Stimulated activated CD4-positive, alpha-beta T cell treated with anti-CD3 and anti-CD28 coated beads, Interleukin-1b, Interleukin-23, amount 100 ng/mL, for 4 hours (primary cell): ENCODE measurements at regions not wholly inside any gene's neighbourhood (a gene's known extent, or its start where the extent isn't known, plus 50 kb on each side); places are given as distances from the start of the nearest gene placed in this dataset.

Experiments
- DNase-seq, 2 donors: peaks; one replicate each; pipeline ENCODE4 v3.0.0-alpha.2; 2020; ENCODE audit warnings: low read depth in 2 of 2

DNA sequence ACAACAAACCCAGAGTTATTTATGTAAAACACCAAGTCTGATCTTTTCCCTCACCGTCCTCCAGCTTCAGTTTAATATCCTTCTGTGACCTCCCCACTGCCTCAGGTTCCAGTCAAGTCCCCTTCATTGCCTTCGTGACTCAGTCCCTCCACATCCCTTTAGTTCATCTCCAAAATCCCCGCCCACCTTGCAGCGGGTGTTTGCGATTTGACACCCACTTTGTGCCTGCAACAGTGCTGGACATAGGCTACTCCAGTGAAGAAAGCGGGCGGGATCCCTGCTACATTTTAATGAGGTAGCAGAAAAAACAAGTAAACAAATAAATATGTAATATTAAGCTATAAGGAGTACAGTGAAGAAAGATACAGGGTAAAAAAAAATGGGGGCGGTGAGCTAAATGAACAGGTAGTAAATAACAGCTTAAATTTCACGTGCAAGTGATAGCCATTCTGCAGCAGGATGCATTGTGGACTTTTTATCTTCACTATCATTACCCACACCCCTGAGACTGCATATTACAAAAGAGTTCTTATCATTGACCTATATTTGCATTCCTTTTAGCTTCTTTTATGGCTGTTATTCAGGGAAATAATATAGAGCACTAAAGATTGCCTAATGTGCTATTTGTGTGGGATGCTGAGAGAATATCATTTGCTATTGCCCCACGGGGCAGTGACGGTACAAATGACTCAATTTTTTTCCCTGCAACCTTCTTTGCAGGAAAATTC, 222.8 kb upstream of the NUDT4 start:
- no peak for DNase-seq

DNA sequence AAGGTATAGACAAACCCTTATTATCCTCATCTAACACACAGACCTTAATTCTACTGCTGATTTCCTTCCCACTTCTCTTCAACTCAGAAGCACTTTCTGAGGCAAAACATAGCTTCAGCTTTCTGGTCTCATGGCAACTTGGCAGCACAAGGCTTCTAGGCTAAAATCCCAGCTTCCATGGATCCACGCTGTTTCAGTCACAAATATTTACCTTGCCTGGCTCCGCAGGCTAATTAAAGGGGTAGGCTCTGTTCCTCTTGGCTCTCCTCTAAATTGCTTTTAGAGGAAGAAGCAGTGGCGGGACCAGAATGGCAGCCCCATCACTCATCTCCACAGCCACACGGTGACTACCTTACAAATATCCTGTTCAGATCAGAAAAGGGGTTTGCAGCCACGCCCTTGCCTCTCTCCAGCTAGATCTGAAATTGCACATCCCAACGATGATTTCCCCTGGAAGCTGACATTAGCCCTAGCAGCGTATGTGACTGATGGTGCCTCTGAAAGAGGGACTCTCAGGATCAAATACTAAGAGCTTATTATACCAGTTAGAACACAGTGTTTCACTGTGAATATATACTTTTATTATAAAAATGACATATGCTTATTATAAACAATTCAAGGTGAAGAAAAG, 221.5 kb upstream of the NUDT4 start:
- no peak for DNase-seq

DNA sequence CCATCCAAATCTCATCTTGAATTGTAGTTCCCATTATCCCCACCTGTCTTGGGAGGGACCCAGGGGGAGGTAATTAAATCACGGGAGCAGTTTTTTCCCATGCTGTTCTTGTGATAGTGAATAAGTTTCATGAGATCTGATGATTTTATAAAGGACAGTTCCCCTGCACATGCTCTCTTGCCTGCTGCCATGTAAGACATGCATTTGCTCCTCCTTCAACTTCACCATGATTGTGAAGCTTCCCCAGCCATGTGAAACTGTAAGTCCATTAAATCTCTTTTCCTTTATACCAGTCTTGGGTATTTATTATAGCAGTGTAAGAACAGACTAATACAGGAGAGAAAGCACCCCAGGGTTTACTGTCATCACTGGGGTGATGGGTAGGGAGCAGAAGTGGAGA, 220.4 kb upstream of the NUDT4 start:
- DNase-seq = no peak

DNA sequence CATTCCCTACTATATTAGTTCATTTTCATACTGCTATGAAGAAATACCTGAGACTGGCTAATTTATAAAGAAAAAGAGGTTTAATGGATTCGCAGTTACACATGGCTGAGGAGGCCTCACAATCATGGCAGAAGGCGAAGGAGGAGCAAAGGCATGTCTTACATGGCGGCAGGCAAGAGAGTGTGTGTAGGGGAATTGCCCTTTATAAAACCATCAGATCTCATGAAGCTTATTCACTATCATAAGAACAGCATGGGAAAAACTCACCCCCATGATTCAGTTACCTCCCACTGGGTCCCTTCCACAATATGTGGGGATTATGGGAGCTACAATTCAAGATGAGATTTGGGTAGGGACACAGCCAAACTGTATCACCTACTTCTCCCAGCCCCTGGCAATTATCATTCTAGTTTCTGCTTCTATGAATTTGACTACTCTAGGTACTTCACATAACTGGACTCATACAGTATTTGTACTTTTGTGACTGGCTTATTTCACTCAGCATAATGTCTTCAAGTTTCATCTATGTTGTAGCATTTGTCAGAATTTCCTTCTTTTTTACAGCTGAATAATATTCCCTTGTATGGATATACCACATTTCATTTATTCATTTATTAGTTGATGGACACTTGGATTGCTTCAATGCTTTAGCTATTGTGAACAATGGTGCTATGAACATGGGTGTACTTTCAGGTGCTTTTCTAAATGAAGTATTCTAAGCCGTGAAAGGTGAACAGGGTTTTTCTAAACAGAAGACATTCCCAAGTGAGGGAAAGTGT, 219.5 kb upstream of the NUDT4 start:
- DNase-seq = no peak

DNA sequence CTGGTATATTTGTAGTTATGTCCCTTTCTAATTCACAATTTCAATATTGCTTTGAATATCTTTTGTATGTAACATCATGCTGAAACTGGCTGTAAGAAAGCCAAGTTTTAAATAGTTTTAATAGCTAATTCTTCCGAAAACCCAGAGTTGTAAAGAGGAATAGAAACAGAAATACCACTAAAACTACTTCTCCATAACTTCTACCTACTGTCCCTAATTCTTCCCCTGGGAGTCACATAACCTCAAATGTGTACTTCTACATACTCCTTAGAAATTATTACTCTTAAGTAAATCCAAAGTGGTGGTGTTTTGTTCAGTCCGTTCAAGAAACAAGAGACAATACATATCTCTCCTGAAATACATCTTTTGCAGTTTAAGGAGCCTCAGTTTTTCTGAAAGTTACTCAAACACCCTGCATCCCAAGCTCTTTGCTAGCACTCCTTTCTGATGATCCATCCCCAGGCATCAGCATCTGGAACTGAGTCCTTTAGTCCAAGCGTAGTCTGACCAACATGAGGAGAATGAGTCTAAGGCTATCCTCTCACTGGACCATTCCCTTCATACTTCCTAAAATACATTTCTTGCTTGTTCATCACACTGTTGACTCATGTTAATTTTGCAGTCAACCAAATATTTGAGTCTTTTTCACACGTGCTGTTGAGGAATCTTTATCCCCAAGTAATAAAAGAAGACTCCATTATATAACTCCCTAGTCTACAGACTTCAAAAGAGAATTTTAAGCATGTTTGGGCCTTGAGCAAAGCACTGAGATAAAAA, 214.3 kb upstream of the NUDT4 start:
- DNase-seq = no peak

DNA sequence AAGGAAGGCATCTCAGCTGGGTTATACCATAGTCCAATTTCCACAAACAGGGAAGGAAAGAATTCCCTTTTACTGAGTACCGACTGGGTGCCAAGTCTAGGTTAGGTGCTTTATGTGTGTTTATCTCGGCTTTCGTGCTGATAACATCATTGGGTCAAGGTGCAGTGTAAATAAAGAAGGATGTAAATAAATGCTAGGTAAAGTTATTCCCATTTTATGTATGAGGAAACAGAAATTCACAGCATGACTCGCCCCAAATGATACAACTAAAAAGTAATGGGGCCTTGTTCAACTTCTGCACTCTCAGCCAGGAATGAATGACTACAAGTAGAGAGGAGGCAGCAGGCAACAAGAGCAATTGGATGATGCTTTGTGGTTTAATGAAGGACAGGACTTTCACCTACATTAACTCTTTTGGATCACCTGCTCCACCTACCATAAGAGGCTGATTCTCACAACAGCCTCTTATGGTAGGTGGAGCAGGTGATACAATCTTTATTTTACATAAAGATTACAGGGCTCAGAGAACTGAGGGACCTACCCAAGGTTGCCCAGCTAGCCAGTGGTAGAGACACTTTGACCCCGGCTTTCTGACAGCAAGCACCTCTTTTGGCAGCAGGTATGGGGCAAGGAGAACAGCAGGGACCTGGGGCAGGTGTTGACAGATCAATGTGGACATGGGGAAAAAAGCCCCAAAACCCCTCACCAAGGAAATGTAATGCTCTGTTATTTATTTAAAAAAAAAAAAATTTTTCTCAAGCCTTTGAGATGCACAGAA, 213.4 kb upstream of the NUDT4 start:
- DNase-seq = no peak

DNA sequence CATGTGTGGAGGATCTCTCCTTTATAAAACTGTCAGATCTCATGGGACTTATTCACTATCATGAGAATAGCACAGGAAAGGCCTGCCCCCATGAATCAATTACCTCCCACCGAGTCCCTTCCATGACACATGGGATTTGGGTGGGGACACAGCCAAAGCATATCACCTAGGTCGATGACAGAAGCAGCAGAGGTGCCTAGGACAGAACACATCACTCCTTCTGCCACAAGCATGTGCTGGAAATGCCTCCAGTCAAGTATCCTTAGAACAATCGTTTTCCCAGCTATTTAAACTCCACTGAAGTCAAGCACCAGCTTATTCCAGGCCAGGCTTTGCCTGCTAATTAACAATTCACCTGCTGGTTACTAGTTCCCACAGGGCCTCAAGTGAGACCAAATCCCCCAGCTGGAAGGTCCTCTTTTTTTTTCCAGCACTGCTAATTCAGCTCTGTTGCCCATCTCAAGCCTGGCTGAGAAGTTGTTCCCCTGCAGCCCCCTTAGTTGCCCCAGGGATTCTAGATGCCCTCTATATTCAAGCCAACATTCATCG, 212.3 kb upstream of the NUDT4 start:
- no peak for DNase-seq

DNA sequence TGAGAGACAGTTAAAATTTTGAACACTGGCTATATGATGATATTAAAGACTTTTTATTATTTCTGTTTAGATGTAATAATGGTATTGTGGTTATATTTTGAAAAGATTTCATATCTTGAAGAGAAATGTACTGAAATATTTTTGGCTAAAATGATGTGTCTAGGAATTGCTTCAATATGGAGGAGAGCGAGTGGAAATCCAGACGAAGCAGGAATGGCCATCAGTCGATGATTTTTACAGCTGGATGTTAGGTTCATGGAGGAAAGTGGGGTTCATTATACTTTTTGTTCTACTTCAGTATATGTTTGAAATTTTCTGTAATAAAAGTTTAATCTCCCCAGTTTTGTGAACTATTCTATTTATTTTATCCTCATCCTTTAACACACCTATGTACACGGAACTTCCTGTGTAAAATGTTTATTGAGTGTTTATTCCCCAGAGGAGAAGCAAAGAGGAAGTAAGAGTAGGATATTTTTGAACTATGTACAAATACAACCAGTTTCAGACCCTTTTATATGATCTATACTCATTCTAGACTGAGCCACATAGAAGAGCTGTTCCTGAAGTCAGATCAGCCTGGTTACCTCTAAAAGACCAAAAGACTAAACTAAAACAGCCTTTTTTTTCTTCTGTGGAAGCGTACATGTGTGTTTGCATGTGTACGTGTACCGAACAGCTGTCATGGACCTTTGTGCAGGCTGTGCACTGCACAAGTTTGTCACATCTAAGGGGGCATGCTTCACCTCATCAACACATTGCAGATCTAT, 211.0 kb upstream of the NUDT4 start:
- no peak for DNase-seq

DNA sequence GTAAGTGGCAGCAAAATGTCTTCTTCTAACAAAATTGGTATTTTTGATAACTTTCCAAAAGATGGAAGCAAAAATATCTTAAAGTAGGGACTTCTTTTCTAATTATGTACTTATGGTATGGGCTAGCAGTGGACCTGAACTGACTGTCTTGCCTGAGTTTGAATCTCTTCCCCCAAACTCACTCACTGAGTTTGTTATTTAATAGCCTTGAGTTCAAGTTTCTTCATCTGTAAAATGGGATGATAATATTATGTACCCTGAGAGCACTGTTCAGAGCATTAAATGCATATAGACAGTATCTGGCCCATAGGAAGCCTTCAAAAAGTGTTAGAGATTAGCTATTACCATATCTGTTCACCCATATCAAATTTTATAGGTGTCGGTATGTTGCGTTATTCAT, 210.4 kb upstream of the NUDT4 start:
- DNase-seq = no peak

DNA sequence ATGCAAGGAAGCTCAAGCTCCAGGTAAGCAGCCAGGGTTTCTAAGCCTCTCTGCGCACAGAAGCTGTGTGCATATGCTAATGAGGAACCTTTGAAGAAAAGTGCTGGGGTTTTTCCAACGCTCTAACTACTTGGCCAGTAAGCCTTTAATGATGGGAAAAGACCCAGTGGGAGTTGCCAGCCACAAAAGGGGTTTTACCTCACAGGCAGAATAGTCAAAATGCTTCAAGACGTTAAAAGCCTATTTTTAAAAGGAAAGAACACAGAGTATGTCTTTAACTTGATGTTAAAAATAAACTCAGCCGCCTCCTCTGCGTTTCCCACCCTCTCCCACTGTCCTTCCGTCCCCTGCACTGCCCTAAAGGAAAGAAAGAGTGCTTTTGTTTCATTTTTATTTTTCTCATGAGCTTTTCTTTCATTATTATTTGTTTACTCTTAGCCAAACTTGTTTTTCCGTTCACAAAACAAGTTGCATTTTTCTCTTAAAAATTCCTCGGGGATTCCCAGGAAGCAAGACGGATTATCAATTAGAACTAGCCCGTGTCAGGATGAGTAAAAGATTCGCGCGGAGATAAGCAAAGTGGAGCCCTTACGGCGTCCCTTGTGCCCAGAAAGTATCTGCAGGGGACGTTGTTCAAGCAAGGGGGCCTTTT, 209.8 kb upstream of the NUDT4 start:
- no peak for DNase-seq

DNA sequence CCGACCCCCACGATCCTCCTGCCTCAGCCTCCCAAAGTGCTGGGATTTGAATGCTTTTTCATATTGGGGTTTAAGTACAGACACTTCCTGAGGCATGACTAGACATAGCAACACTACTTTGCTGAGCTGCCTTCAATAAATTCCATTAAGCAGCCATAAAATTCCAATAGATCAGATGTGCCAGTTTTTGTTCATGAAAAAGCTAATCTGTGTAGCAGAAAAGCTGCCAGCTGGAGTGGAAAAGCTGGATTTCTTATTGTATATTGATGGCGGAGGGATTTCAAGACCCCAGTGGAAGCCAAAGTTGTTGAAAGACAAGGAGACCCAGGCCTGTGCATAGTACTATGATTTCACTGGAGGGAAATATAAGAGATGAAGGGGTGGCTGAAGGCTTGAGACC, 209.0 kb upstream of the NUDT4 start:
- no peak for DNase-seq

DNA sequence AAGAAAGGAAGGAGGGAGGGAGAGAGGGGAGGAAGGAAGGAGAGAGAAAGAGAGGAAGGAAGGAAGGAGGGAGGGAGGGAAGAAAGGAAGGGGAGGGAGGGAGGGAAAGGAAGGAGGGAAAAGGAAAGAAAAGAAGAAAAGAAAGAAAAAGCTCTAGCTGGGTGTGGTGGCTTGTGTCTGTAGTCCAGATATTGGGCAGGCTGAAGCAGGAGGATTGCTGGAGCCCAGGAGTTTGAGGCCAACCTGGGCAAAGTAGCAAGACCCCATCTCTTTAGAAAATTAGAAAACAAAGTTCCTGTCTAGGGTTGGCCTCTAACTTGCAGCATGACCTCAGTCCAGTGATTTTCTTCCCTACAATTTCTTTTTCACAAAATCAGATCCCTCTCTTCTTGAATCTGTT, 208.2 kb upstream of the NUDT4 start:
- DNase-seq = no peak

DNA sequence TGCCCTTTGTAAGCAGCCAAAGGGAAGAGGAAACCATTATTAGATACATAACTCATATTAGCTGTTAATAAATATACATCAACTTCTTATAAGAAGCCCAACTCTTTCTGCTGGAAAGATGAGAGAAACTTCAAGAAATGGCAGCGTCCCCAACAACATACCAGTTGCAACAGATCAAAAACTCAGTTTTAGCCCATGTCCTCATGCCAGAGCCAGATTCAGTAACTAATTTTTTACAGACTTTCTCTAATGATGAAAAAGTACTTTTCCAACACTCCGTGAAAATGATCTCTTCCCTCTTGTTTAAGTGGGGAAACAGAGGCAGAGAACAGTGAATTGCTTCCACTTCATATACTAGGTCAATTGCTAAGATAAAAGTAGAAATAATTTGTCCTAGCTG, 206.8 kb upstream of the NUDT4 start:
- no peak for DNase-seq

DNA sequence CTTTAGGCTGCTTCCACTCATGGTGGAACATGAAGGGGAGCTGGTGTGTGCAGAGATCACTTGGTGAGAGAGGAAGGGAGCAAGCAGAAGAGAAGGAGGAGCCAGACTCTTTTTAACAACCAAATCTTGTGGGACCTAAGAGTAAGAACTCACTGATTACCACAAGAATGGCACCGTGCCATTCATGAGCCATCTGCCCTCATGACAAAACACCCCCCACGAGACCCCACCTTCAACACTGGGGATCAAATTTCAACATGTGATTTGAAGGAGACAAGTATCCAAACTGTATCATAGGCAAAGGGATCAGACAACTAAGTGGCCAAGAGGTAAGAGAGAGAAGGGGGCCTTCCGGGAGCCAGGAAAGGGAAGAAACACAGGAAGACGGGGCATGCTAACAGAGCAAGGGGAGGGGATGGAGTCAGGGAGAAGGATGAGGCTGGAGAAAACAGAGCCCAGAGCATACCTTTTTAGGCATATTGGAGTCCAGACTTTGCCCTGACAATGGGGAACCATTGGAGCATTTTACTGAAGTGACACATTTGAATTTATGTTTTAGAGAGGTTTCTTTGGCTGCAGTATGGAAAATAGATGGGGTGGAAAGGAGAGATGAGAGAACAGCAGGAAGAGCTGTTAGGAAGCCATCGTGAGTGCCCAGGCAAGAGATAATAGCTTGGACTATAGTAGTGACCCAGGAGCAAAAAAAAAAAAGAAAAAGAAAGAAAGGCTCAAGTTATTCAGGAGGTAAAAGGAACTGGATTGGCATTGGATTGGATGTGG, 204.4 kb upstream of the NUDT4 start:
- no peak for DNase-seq

DNA sequence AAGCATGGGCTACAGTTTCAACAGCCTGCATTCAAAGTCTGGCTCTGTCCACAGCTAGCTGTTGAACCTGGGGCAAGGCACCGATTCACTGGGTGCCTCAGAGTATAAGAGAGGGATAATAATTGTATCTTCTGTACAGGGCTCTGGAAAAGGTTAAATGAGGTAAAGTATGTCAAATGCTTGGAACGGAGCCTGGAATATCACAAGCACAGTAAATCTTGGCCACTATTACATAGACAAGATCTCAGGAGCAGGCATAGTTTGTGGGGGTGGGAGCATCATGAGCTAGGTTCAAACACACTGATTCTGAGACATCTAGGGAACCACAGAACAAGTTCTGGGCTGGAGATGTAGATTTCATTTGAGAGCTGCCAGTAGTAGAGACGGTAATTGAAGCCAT, 203.7 kb upstream of the NUDT4 start:
- no peak for DNase-seq

DNA sequence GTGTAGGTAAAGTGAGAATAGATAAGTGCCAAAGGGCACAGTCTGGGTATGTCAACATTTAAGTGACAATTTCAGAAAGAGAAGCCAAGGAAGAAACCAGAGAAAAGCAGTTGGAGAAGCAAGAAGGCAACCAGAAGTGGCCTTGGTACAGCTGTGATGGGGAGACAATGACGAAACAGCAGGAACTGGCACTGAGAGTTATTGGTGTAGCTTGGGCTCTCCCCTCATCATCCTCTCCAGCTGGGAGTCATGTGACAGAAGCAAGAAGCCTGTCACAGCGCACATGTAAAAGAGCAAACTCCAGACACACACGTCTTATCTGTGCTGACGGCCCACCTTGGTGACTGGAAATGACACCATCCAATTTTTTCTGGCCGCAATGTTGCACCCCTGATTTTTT, 203.3 kb upstream of the NUDT4 start:
- no peak for DNase-seq

DNA sequence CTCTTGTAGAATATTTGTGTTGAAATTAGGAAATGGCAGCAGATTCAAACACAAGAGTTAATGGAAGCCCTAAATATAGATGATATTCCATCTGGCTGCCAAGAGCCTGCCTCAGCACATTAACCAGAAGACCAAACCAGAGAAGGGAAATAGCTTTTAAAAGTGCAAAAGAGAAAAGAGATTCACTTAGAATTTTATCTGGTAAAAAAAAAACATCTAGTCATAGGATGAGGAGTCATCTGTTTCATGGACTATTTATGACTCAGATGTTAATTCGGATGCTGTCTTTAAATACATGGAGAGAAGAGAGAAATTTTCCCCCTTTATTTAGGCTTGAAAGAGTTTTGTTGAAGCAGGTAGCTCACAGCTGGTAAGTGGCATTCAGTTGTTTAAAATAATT, 201.6 kb upstream of the NUDT4 start:
- no peak for DNase-seq

DNA sequence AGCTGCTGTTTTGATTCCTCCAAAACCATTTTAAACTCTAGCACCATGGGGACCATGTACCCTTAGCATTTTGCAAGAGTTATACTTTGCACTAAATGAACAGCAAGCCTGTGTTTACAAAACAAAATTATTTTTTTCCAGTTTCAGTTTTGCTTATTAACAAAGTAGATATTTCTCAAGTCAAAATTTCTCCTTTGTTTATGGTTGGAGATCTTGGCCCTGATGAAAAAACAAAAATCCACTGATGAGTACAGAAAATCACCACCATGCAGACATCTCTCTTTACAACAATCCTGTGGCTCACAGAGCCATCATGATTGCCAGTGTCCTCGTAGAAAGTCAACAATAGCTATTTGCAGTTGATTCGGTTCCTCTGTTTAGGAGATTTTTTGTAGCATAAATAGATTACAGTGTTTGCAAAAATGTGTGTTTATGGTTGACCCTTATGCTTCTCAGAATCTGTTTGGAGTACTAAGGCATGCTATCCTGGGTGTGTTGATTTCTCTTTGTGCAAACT, 201.1 kb upstream of the NUDT4 start:
- no peak for DNase-seq
